Fibroblast of villous mesenchyme (primary cell): ENCODE measurements at regions not wholly inside any gene's neighbourhood (a gene's known extent, or its start where the extent isn't known, plus 50 kb on each side); places are given as distances from the start of the nearest gene placed in this dataset.

Experiments
- DNase-seq: peaks from one replicate; pipeline ENCODE4 v3.0.0-alpha.2; 2010; ENCODE audit warnings: low read depth
- H3K4me3 ChIP-seq: 2 replicates; pipeline ENCODE4 v1.5.1; 2011; ENCODE audit warnings: low read depth, mild to moderate bottlenecking, low read length
- CTCF ChIP-seq: IDR thresholded peaks from 2 replicates; pipeline ENCODE4 v1.5.1; 2012; ENCODE audit warnings: low read depth, mild to moderate bottlenecking, low read length; ENCODE audit not compliant: insufficient read depth

GRCh38 chr22:47672526-47672925 is 910.1 kb downstream of the TBC1D22A start:
- H3K4me3 ChIP-seq = no peak overlapping the region
- no peak for DNase-seq
- TF ChIP-seq CTCF = no peak

- no peak for DNase-seq
- no peak for TF ChIP-seq CTCF
- H3K4me3 ChIP-seq = no peak overlapping the region
Measured at GRCh38 chr22:47665151-47665550, 902.7 kb downstream of the TBC1D22A start.

GRCh38 chr22:47663615-47664605 is 901.5 kb downstream of the TBC1D22A start:
- TF ChIP-seq CTCF = no peak
- DNase-seq = no peak
- H3K4me3 ChIP-seq = no peak overlapping the region

- no peak for DNase-seq
- no peak overlapping the region for H3K4me3 ChIP-seq
- no peak for TF ChIP-seq CTCF
Measured at GRCh38 chr22:47659467-47660223, 897.2 kb downstream of the TBC1D22A start.

- TF ChIP-seq CTCF = no peak
- H3K4me3 ChIP-seq = no peak overlapping the region
- no peak for DNase-seq
Measured at GRCh38 chr22:47658182-47658581, 895.7 kb downstream of the TBC1D22A start.

GRCh38 chr22:47657224-47657623 is 894.8 kb downstream of the TBC1D22A start:
- TF ChIP-seq CTCF = no peak
- no peak for DNase-seq
- H3K4me3 ChIP-seq = no peak overlapping the region
